T-cell (primary cell): ENCODE measurements at regions not wholly inside any gene's neighbourhood (a gene's known extent, or its start where the extent isn't known, plus 50 kb on each side); places are given as distances from the start of the nearest gene placed in this dataset.

ENCODE experiments used
- ATAC-seq, 4 experiments: fragments of 200-7000 bp in 3 of 4; fragments of 150-1000 bp in 1 of 4; cut with Tn5 transposase; replicated peaks in 1 of 4; 1 replicate in 3 of 4; 2 replicates in 1 of 4; pipeline ENCODE4 v1.10.0; 2021; ENCODE audit warnings: moderate library complexity in 3 of 4, mild to moderate bottlenecking in 2 of 4, moderate number of reproducible peaks in 1 of 4
- CTCF ChIA-PET, 2 donors: fragments of 300-600 bp; sonication (Branson Sonifier 250); formaldehyde crosslinking; loops; one replicate each; lab custom pipeline; 2022; ENCODE audit warnings: antibody characterized with exemption in 2 of 2; lab: Charles Lee
- POLR2A ChIA-PET, 2 donors: fragments of 300-600 bp; sonication (Branson Sonifier 250); formaldehyde crosslinking; loops; one replicate each; lab custom pipeline; 2022; ENCODE audit warnings: antibody characterized with exemption in 2 of 2; lab: Charles Lee
- DNase-seq, 35 experiments: peaks; one replicate each; pipeline versions ENCODE4 v3.0.0 to v3.0.0-alpha.2; 2013 to 2023
- H3K27ac ChIP-seq: one replicate; pipeline ENCODE4 v1.5.1; 2013; ENCODE audit warnings: low read length
- H3K27me3 ChIP-seq, 2 experiments: replicated peaks in 1 of 2; 1 replicate in 1 of 2; 2 replicates in 1 of 2; pipeline versions ENCODE4 v1.6.1 to v1.7.0; 2013; ENCODE audit warnings: low read length in 1 of 2, mixed read lengths in 1 of 2; ENCODE audit not compliant: control insufficient read depth in 2 of 2, insufficient read depth in 2 of 2; ENCODE audit errors: extremely low read depth in 1 of 2
- H3K36me3 ChIP-seq, 2 donors: 1 replicate in 1 of 2; 2 replicates in 1 of 2; pipeline versions ENCODE4 v1.6.1 to v1.7.0; 2013; ENCODE audit warnings: low read length in 1 of 2; ENCODE audit not compliant: control insufficient read depth in 2 of 2, insufficient read depth in 1 of 2; ENCODE audit errors: extremely low read depth in 1 of 2
- H3K4me1 ChIP-seq, 2 experiments: 1 replicate in 1 of 2; 2 replicates in 1 of 2; pipeline versions ENCODE4 v1.6.1 to v1.7.0; 2013; ENCODE audit warnings: low read length in 2 of 2, mixed read lengths in 1 of 2; ENCODE audit not compliant: insufficient read depth in 2 of 2, control insufficient read depth in 1 of 2; ENCODE audit errors: extremely low read depth in 1 of 2
- H3K4me3 ChIP-seq, 2 donors: 1 replicate in 1 of 2; 2 replicates in 1 of 2; pipeline versions ENCODE4 v1.5.1 to v1.7.0; 2013; ENCODE audit warnings: mild to moderate bottlenecking in 2 of 2, low read length in 1 of 2, moderate library complexity in 1 of 2; ENCODE audit not compliant: control insufficient read depth in 1 of 2; ENCODE audit errors: extremely low read depth in 1 of 2
- H3K9me3 ChIP-seq: 2 replicates; pipeline ENCODE4 v1.7.0; 2013
- H3K27ac Mint-ChIP-seq, 2 donors: one replicate each; pipeline ENCODE4 v1.8.0; 2020 to 2021; ENCODE audit warnings: mild to moderate bottlenecking in 2 of 2, mixed read lengths in 2 of 2
- H3K27me3 Mint-ChIP-seq, 2 donors: one replicate each; pipeline ENCODE4 v1.8.0; 2021 to 2022; ENCODE audit warnings: mixed read lengths in 2 of 2
- H3K36me3 Mint-ChIP-seq: one replicate; pipeline ENCODE4 v1.8.0; 2021; ENCODE audit warnings: mixed read lengths
- H3K4me1 Mint-ChIP-seq, 3 donors: one replicate each; pipeline ENCODE4 v1.8.0; 2020 to 2022; ENCODE audit warnings: mixed read lengths in 3 of 3, mild to moderate bottlenecking in 1 of 3
- H3K4me3 Mint-ChIP-seq, 3 donors: one replicate each; pipeline ENCODE4 v1.8.0; 2020 to 2022; ENCODE audit warnings: mild to moderate bottlenecking in 3 of 3, mixed read lengths in 3 of 3, moderate library complexity in 3 of 3
- H3K9me3 Mint-ChIP-seq, 3 donors: one replicate each; pipeline ENCODE4 v1.8.0; 2020 to 2022; ENCODE audit warnings: mixed read lengths in 3 of 3
- WGBS: methylation state at CpG from one replicate; pipeline ENCODE4 v1.1.5; 2013; ENCODE audit warnings: missing lambda C conversion rate; ENCODE audit not compliant: insufficient coverage; 5-methylcytosine and 5-hydroxymethylcytosine counted together

DNA sequence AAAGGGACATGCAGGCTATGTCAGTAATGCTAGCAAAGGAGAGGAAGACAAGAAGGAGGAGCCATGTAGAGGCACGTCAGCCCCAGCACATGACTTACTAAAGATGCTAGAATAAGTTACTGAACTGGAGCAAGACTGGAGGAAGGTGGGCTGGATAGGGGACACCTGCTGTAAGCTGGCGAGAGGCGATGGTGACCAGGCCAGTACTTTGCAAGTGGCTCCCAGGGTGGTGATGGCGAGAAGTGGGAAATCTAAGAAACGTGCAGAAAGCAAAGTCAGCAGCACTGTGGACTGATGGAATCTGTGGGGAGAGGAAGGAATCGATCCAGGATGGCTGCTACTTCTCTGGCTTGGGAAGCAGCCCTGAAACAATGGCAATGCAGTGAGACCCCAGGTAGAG is 617.1 kb upstream of the ADAMTS16 start:
- Histone ChIP-seq H3K9me3 (no peaks in the 10 kb centered on the region), H3K36me3 (no peaks in the 10 kb centered on the region), H3K4me3 (no peak overlapping the region), H3K4me1 (no peaks in the 10 kb centered on the region), H3K27ac (no peak overlapping the region), H3K27me3 (no peaks in the 10 kb centered on the region)
- no peak overlapping the region for H3K4me3 Mint-ChIP-seq
- no peak overlapping the region for H3K27ac Mint-ChIP-seq
- H3K36me3 Mint-ChIP-seq = no peaks in the 10 kb centered on the region
- peaks cover 0 to 14% (median 14%) of the 10 kb centered on the region in 3 donors for H3K9me3 Mint-ChIP-seq
- no peak for DNase-seq
- H3K27me3 Mint-ChIP-seq = no peaks in the 10 kb centered on the region
- POLR2A ChIA-PET = no interaction called here
- no peak for ATAC-seq
- WGBS = 70% methylated on average over 6 of the region's 6 CpGs
- CTCF ChIA-PET = no interaction called here
- no peaks in the 10 kb centered on the region for H3K4me1 Mint-ChIP-seq

DNA sequence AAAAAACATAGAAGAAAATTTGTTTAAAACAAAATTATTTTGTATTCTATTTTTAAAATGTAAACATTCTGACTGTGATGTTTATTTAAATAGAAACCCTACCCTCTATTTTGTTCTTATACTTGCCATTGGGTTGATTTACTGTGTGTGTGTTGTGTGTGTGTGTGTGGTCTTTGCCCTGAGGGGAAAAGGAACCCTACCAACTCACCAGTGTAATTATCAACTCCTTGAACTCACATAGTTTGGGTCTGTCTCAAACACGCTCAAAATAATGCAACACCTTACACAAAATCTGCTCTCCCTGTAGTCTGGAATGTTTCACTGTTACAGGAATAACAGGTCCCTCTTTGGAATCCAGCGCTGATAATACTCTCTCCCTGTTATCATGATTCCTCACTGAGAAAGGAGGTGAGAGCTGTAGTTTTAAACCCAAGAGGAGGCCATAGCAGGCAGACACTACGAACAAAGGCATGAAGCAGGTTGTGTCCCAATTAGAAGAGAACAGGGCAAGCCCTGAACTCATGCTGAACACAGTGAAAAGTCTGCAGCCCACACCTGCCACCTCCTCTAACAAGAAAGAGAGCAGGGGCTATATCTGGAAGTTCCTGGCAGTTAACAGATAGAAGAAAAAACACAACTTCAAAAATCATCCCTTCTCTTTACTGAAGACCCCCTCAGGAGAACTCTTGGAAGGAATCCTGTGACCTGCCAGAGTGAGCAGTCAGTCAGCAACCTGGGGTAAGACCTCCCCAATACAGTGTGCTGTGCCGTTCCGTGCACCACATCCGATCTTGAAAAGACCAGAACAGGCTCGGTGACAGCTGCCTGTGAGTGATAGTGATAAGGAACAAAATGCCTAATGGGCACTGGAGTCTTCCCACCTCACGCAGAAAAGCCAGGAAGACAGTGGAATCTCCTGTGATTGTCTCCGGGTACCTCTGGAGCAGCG is 608.1 kb upstream of the ADAMTS16 start:
- no peaks in the 10 kb centered on the region for H3K27me3 Mint-ChIP-seq

DNA sequence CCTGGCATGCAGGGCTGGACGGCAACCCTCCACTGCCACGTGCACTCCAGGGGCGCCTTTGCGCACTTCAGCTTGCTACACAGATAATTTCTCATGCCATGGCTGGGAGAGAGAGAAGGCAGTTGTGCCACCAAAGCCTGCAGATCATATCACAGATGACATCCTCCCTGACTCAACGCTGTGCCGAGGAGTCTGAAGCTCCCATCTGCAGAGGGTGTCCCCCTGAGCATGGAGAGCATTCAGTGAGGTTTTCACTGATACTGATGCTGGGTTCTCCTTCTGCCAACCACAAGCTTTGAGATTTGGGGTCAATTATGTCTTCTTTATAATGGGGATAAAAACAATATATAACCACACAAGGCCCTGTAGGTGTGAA is 607.4 kb upstream of the ADAMTS16 start:
- H3K4me3 ChIP-seq = no peak overlapping the region
- POLR2A ChIA-PET = no interaction called here

More for the DNA sequence above, 608.1 kb upstream of the ADAMTS16 start:
- no peaks in the 10 kb centered on the region for H3K4me1 Mint-ChIP-seq
- DNase-seq = no peak
- ChIA-PET POLR2A (no interaction called here), CTCF (no interaction called here)
- no peaks in the 10 kb centered on the region for H3K27me3 ChIP-seq
- H3K36me3 Mint-ChIP-seq = no peaks in the 10 kb centered on the region
- no peak overlapping the region for H3K27ac ChIP-seq
- H3K36me3 ChIP-seq = no peaks in the 10 kb centered on the region
- H3K4me3 ChIP-seq = no peak overlapping the region
- no peaks in the 10 kb centered on the region for H3K9me3 ChIP-seq
- H3K27ac Mint-ChIP-seq = no peak overlapping the region
- H3K9me3 Mint-ChIP-seq = peaks cover 0 to 13% (median 7%) of the 10 kb centered on the region in 3 donors
- ATAC-seq = no peak
- H3K4me1 ChIP-seq = no peaks in the 10 kb centered on the region
- WGBS = 74% methylated on average over 3 of the region's 10 CpGs
- no peak overlapping the region for H3K4me3 Mint-ChIP-seq

DNA sequence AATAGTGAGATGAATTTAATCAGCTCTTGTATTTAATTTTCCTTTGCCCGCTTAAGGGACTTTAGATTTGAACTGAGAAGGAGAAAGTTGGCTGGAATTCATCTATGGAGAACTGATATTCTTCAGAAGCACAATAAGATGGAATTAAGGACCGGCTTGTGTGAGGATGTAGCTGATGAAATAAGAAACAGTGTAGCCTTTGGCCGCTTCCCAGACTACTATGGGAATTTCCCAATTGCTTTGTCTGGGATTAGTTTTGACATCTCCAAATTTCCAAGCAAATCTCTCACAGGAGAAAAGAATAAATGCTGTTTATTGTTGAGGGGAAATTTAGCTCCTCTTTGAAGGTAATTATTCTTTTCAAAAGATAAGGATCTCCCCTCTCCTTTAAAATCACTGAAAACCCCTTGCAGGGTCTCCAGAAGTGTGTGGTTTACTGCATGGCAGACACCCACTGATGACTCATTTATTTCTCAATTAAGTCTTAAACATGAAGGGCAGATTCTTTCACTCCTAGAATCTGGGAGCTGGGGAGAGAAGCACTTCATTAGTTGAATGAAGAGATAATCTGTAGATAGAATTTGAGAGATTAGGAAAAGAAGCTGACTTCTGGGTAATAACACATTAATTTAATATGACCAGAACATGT is 606.5 kb upstream of the ADAMTS16 start:
- H3K4me1 ChIP-seq = no peaks in the 10 kb centered on the region
- no peaks in the 10 kb centered on the region for H3K36me3 ChIP-seq
- H3K9me3 Mint-ChIP-seq = peaks cover 5 to 16% (median 16%) of the 10 kb centered on the region in 3 donors
- CTCF ChIA-PET = no interaction called here
- H3K27ac ChIP-seq = no peak overlapping the region
- ATAC-seq = no peak
- no peaks in the 10 kb centered on the region for H3K9me3 ChIP-seq
- no peaks in the 10 kb centered on the region for H3K4me1 Mint-ChIP-seq
- no peak overlapping the region for H3K27ac Mint-ChIP-seq
- POLR2A ChIA-PET = no interaction called here
- WGBS = no CpG with 5 or more reads among the region's 3 CpGs
- H3K4me3 ChIP-seq = no peak overlapping the region
- H3K36me3 Mint-ChIP-seq = no peaks in the 10 kb centered on the region
- no peak for DNase-seq
- no peaks in the 10 kb centered on the region for H3K27me3 Mint-ChIP-seq
- no peaks in the 10 kb centered on the region for H3K27me3 ChIP-seq
- H3K4me3 Mint-ChIP-seq = no peak overlapping the region

More for the DNA sequence above, 607.4 kb upstream of the ADAMTS16 start:
- Histone ChIP-seq H3K36me3 (no peaks in the 10 kb centered on the region), H3K9me3 (no peaks in the 10 kb centered on the region), H3K27ac (no peak overlapping the region), H3K4me1 (no peaks in the 10 kb centered on the region), H3K27me3 (no peaks in the 10 kb centered on the region)
- no peaks in the 10 kb centered on the region for H3K27me3 Mint-ChIP-seq
- no peaks in the 10 kb centered on the region for H3K36me3 Mint-ChIP-seq
- DNase-seq (no peak), ATAC-seq (no peak)
- no peaks in the 10 kb centered on the region for H3K4me1 Mint-ChIP-seq
- H3K4me3 Mint-ChIP-seq = no peak overlapping the region
- H3K9me3 Mint-ChIP-seq = peaks cover under 1 to 13% (median 10%) of the 10 kb centered on the region in 3 donors
- H3K27ac Mint-ChIP-seq = no peak overlapping the region
- WGBS = 80% methylated on average over 1 of the region's 6 CpGs
- CTCF ChIA-PET = no interaction called here

DNA sequence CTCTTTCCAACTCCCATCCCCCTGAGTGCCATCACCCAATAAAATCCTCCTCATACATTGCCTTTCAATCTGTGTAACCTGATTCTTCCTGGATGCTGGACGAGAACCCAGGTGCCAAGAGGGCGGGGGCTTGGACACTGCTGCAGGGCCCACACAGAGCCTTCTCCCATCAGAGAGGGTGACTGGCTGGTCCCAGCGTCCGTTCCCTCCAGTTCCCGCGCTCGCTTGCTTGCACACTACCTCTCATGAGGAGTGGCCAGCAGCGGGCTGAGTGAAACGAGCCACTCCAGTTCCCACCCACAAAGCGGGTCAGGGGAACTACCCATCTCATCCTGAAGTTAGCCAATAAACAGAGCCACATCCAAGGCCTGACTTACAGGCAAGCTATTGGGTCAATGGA is 602.6 kb upstream of the ADAMTS16 start:
- no peak overlapping the region for H3K27ac Mint-ChIP-seq
- Histone ChIP-seq H3K27me3 (no peaks in the 10 kb centered on the region), H3K27ac (no peak overlapping the region), H3K9me3 (no peaks in the 10 kb centered on the region), H3K36me3 (no peaks in the 10 kb centered on the region), H3K4me3 (no peak overlapping the region), H3K4me1 (no peaks in the 10 kb centered on the region)
- ATAC-seq = no peak
- no peaks in the 10 kb centered on the region for H3K27me3 Mint-ChIP-seq
- WGBS = 78% methylated on average over 10 of the region's 10 CpGs
- ChIA-PET CTCF (no interaction called here), POLR2A (no interaction called here)
- no peak overlapping the region for H3K4me3 Mint-ChIP-seq
- H3K36me3 Mint-ChIP-seq = no peaks in the 10 kb centered on the region
- peaks cover 8 to 26% (median 23%) of the 10 kb centered on the region in 3 donors for H3K9me3 Mint-ChIP-seq
- no peaks in the 10 kb centered on the region for H3K4me1 Mint-ChIP-seq
- DNase-seq = no peak

DNA sequence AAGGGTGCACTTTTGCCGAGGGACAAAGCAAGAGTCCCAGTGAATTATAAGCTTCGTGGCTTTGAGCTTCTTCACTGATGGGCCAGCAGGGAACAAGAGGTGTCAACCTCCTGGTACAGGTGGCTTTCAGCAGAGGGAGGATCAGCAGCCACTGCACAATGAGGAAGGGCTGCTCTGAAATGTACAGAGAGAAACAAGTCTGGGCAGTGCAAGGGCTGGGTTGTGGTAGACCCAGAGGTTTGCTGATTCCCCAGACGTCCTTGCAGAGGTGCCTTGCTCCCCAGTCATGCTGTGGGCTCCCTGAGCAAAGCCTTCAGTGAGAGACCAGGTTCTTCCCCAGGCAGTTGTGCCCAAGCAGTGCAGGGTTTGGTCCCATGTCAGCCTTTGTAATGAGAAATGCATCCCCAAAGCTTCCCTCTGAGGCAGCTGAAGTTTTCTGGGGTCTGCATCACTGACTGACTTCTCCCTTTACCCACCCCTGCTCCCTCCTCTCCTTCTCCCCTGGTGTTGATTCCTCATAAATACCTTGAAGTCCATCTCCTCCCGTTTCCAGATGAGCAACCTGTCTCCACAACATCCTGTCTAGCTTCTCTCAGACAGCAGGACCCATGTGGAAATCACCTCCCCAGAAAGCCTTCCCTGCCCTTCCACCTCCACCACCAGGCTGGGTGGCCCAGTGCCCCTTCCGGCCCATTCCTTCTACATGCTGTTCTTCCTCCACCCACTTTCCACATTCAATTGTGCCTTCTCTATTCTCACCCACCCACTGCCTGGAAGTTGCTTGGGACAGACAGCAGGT is 599.6 kb upstream of the ADAMTS16 start:
- DNase-seq (no peak), ATAC-seq (no peak)
- Histone ChIP-seq H3K9me3 (no peaks in the 10 kb centered on the region), H3K36me3 (no peaks in the 10 kb centered on the region), H3K27ac (no peak overlapping the region), H3K27me3 (no peaks in the 10 kb centered on the region), H3K4me1 (no peaks in the 10 kb centered on the region), H3K4me3 (no peak overlapping the region)
- ChIA-PET CTCF (no interaction called here), POLR2A (no interaction called here)
- WGBS = 47% methylated on average over 5 of the region's 5 CpGs
- Mint-ChIP-seq H3K4me1 (no peaks in the 10 kb centered on the region), H3K36me3 (no peaks in the 10 kb centered on the region), H3K9me3 (peaks cover 8 to 29% (median 18%) of the 10 kb centered on the region in 3 donors), H3K4me3 (no peak overlapping the region), H3K27ac (no peak overlapping the region), H3K27me3 (no peaks in the 10 kb centered on the region)
